Smooth muscle cell (in vitro differentiated cells): ENCODE measurements at regions not wholly inside any gene's neighbourhood (a gene's known extent, or its start where the extent isn't known, plus 50 kb on each side); places are given as distances from the start of the nearest gene placed in this dataset.
A peak's percentile ranks its signal among the peaks of the same experiment; 100 is the strongest.

Experiments
- DNase-seq: peaks from one replicate; lab custom pipeline; 2025; ENCODE audit not compliant: unreplicated experiment; lab: John Stamatoyannopoulos, UW
- H2AFZ ChIP-seq: fragments of 200-600 bp; sonication (generic); 2 replicates; pipeline ENCODE4 v1.6.0; 2016; ENCODE audit warnings: antibody characterized with exemption, low read depth, mild to moderate bottlenecking
- H3F3A ChIP-seq: fragments of 200-600 bp; sonication (generic); 2 replicates; pipeline ENCODE4 v1.6.0; 2017; ENCODE audit warnings: antibody characterized with exemption, low read depth
- H3K27ac ChIP-seq: fragments of 200-600 bp; sonication (generic); 2 replicates; pipeline ENCODE4 v1.5.1; 2016; ENCODE audit warnings: low read depth, mild to moderate bottlenecking
- H3K27me3 ChIP-seq: fragments of 200-600 bp; sonication (generic); 2 replicates; pipeline ENCODE4 v1.6.1; 2016; ENCODE audit warnings: low read depth, mild to moderate bottlenecking
- H3K36me3 ChIP-seq: fragments of 200-600 bp; sonication (generic); 2 replicates; pipeline ENCODE4 v1.5.1; 2016; ENCODE audit warnings: low read depth
- H3K4me1 ChIP-seq: fragments of 200-600 bp; sonication (generic); 2 replicates; pipeline ENCODE4 v1.5.1; 2016; ENCODE audit warnings: low read depth
- H3K4me2 ChIP-seq: fragments of 200-600 bp; sonication (generic); 2 replicates; pipeline ENCODE4 v1.6.0; 2016; ENCODE audit warnings: mild to moderate bottlenecking
- H3K4me3 ChIP-seq: fragments of 200-600 bp; sonication (generic); 2 replicates; pipeline ENCODE4 v1.5.1; 2016; ENCODE audit warnings: mild to moderate bottlenecking
- H3K79me2 ChIP-seq: fragments of 200-600 bp; sonication (generic); 2 replicates; pipeline ENCODE4 v1.6.0; 2016; ENCODE audit warnings: low read depth, mild to moderate bottlenecking
- H3K9ac ChIP-seq: fragments of 200-600 bp; sonication (generic); 2 replicates; pipeline ENCODE4 v1.6.0; 2016; ENCODE audit warnings: low read depth
- H3K9me3 ChIP-seq: fragments of 200-600 bp; sonication (generic); replicated peaks from 2 replicates; pipeline ENCODE4 v1.5.1; 2016; ENCODE audit warnings: low read depth
- H4K20me1 ChIP-seq: fragments of 200-600 bp; sonication (generic); 2 replicates; pipeline ENCODE4 v1.6.0; 2016; ENCODE audit warnings: low read depth
- WGBS: methylation state at CpG from one replicate; pipeline ENCODE4 v1.1.7; 2016; ENCODE audit warnings: low lambda C conversion rate; 5-methylcytosine and 5-hydroxymethylcytosine counted together
- TF ChIP-seq, protein P1 (sequence below): fragments of 200-600 bp; sonication (generic); IDR thresholded peaks from 2 replicates; pipeline ENCODE4 v1.5.1; 2017; ENCODE audit warnings: borderline replicate concordance, mild to moderate bottlenecking, antibody characterized with exemption; ENCODE audit not compliant: insufficient read depth, poor library complexity, severe bottlenecking

DNA sequence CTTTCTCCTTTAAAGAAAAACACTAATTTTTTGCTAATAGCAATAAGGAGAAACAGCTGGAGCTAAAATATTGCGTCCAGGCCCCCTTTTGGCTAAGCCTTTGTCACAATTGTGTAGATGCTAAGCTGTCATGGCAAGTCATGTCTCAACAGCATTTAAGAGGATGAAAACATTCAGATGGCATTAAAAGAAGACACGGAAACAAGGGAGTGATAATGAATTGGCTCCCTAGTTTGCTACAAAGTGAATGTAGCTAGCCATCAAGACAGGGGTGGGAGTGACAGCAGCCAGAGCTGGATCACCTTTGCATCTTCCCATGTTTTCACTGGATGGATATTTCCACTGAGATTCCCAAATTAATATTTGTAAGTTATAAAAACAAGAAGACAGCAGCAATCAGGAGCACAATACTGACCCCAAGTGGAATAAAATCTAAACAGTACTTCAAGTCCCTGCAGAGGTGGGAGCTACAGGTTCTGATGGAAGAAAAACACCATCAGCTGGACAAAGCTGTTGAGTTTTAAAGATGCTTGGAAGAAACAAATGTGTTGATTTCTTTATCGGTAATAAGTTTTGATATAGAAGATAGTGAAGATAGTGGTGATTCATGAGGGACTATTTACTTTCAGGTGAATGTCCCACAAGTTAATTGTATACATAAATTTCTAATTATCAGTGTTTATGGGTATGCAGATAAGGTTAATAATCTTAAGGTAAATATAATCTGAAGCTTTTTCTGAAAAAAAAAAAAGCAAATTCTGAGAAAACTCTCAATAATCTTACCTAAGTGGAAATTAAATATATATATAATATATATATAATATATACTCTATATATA lies 129.4 kb downstream of the SLC16A9 start:
- DNase-seq, result no peak
- TF ChIP-seq, protein P1, sequence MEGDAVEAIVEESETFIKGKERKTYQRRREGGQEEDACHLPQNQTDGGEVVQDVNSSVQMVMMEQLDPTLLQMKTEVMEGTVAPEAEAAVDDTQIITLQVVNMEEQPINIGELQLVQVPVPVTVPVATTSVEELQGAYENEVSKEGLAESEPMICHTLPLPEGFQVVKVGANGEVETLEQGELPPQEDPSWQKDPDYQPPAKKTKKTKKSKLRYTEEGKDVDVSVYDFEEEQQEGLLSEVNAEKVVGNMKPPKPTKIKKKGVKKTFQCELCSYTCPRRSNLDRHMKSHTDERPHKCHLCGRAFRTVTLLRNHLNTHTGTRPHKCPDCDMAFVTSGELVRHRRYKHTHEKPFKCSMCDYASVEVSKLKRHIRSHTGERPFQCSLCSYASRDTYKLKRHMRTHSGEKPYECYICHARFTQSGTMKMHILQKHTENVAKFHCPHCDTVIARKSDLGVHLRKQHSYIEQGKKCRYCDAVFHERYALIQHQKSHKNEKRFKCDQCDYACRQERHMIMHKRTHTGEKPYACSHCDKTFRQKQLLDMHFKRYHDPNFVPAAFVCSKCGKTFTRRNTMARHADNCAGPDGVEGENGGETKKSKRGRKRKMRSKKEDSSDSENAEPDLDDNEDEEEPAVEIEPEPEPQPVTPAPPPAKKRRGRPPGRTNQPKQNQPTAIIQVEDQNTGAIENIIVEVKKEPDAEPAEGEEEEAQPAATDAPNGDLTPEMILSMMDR, result peak; percentile 52

DNA sequence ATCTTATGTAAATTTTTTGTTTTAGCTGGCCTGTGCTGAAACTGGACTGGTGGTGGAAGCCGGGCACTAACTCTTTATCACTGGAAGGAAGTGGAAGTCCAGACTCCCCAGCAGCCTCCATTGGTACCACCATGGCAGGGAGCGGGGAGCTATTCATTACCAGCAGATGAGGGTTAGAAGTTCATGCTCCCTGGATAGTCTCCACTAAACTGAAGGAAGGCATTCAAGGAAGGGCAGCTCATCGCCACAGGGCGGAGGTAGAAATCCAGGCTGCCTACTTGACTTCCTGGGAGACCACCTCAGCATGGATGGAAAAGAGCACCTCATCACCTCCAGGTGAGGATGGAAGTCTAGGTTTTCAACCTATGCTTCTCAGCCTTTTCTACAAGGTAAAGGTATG lies 130.9 kb downstream of the SLC16A9 start:
- Histone ChIP-seq H2AFZ (no peak overlapping the region), H3K4me2 (no peak overlapping the region), H3K79me2 (no peaks in the 10 kb centered on the region), H3K27ac (no peak overlapping the region), H3K9me3 (no peaks in the 10 kb centered on the region), H3K9ac (no peak overlapping the region), H3K27me3 (peaks cover 10% of the 10 kb centered on the region), H4K20me1 (no peaks in the 10 kb centered on the region), H3K36me3 (no peaks in the 10 kb centered on the region), H3K4me1 (no peaks in the 10 kb centered on the region), H3K4me3 (no peak overlapping the region), H3F3A (no peaks in the 10 kb centered on the region)
- WGBS, result 96% methylated on average over 4 of the region's 4 CpGs
- TF ChIP-seq, protein P1, result no peak
- DNase-seq, result no peak

More for the DNA sequence above, 129.4 kb downstream of the SLC16A9 start:
- H3K4me2 ChIP-seq, result no peak overlapping the region
- no peaks in the 10 kb centered on the region for H3K9me3 ChIP-seq
- no peak overlapping the region for H3K27ac ChIP-seq
- no peaks in the 10 kb centered on the region for H3K36me3 ChIP-seq
- H3K79me2 ChIP-seq, result no peaks in the 10 kb centered on the region
- H3K4me3 ChIP-seq, result no peak overlapping the region
- peaks cover 10% of the 10 kb centered on the region for H3K27me3 ChIP-seq
- H2AFZ ChIP-seq, result no peak overlapping the region
- H3K9ac ChIP-seq, result no peak overlapping the region
- H3K4me1 ChIP-seq, result no peaks in the 10 kb centered on the region
- no peaks in the 10 kb centered on the region for H4K20me1 ChIP-seq
- no peaks in the 10 kb centered on the region for H3F3A ChIP-seq
- WGBS, result 33% methylated on average over 3 of the region's 3 CpGs

DNA sequence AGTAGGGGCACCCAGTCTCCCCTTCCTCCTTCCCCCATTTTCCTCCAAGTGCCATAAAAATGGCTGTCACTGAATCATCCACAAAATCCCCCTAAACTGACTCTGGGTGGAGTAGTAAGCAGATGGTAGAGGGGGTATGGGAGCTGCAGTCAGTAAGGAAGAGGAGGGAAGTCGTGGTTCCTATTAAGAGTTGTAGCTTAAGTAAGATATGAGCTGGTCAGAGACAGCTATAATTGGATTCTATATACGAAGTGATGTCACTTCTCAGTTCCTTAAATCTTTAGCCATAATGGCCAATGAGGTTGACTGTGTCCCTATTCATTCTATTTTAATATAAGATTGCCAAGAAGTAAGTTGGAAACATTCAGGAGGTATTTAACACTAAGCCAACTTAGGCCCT lies 131.7 kb downstream of the SLC16A9 start:
- H3K9ac ChIP-seq, result no peak overlapping the region
- H3K27me3 ChIP-seq, result peaks cover 15% of the 10 kb centered on the region
- H3K27ac ChIP-seq, result no peak overlapping the region
- TF ChIP-seq, protein P1, result no peak
- no peak for DNase-seq
- H3F3A ChIP-seq, result no peaks in the 10 kb centered on the region
- no peak overlapping the region for H3K4me3 ChIP-seq
- no peaks in the 10 kb centered on the region for H4K20me1 ChIP-seq
- H3K36me3 ChIP-seq, result no peaks in the 10 kb centered on the region
- no peaks in the 10 kb centered on the region for H3K4me1 ChIP-seq
- H3K4me2 ChIP-seq, result no peak overlapping the region
- no peaks in the 10 kb centered on the region for H3K79me2 ChIP-seq
- no peaks in the 10 kb centered on the region for H3K9me3 ChIP-seq
- 76% methylated on average over 2 of the region's 2 CpGs for WGBS
- H2AFZ ChIP-seq, result no peak overlapping the region

DNA sequence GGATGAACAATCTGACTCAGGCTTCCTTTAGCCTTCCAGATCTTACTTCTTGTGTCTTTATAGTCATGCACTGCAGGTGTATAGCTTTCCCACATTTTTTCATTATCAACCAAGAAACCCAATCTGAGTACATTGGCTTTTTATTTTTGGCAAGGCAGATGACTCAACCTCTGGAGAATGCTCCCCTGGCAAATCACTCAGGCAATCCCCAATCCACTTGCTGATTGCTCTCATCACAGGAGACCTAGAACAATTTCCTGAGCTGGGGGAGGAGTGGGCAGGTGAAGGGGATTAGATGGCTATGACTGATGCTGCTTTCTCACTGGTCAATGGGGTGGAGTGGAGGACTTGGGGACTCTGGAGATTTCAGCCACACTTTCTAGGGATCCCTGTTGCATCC lies 134.4 kb downstream of the SLC16A9 start:
- Histone ChIP-seq H4K20me1 (no peaks in the 10 kb centered on the region), H3F3A (no peaks in the 10 kb centered on the region), H3K27ac (no peak overlapping the region), H3K4me2 (no peak overlapping the region), H3K36me3 (no peaks in the 10 kb centered on the region), H3K9ac (no peak overlapping the region), H3K4me3 (no peak overlapping the region), H2AFZ (no peak overlapping the region), H3K9me3 (no peaks in the 10 kb centered on the region), H3K4me1 (peaks cover 4% of the 10 kb centered on the region), H3K79me2 (no peaks in the 10 kb centered on the region), H3K27me3 (peaks cover 28% of the 10 kb centered on the region)
- DNase-seq, result no peak
- TF ChIP-seq, protein P1, result no peak
